ENCODE measurements at regions not wholly inside any gene's neighbourhood (a gene's known extent, or its start where the extent isn't known, plus 50 kb on each side); places are given as distances from the start of the nearest gene placed in this dataset.
"Not testable (repeated sequence)": the region's sequence is repeated elsewhere in the genome, so short reads cannot be mapped to it uniquely, and the experiment has no call there.

DNA sequence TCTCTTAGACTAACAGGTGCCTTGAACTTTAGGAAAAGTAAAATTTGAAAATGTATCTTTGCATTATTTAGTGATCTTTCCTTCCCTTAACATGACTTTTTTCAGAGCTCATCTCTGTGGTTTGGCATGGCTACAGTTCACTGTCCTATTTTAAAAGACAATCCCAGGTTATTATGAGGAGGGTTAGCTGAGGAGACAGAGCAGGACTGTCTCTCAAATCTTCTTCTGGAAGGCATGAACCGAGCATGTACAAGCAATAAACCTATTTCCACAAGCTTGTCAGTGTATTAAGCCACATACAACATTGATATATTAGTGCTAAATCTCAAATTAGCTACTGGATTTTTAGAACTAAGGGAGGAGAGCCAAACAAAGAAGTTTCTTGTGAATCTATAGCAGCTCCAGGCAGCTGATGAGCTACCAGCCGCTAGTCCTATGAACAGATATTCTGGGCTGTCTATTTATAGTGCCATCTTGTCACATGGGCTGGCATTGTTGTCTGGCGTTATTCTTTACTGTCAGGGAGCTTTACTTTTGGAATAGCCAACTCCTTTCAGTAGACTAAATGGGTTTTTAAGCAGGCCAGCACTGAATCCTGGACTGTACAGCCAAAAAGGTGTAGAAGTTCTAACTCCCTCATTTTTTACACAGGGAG is 171.2 kb upstream of the ACTBL2 start:
- TF ChIP-seq, protein P1, sequence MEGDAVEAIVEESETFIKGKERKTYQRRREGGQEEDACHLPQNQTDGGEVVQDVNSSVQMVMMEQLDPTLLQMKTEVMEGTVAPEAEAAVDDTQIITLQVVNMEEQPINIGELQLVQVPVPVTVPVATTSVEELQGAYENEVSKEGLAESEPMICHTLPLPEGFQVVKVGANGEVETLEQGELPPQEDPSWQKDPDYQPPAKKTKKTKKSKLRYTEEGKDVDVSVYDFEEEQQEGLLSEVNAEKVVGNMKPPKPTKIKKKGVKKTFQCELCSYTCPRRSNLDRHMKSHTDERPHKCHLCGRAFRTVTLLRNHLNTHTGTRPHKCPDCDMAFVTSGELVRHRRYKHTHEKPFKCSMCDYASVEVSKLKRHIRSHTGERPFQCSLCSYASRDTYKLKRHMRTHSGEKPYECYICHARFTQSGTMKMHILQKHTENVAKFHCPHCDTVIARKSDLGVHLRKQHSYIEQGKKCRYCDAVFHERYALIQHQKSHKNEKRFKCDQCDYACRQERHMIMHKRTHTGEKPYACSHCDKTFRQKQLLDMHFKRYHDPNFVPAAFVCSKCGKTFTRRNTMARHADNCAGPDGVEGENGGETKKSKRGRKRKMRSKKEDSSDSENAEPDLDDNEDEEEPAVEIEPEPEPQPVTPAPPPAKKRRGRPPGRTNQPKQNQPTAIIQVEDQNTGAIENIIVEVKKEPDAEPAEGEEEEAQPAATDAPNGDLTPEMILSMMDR (conservative IDR thresholded peaks at IDR 0.05), result no peak
- TF ChIP-seq ZFX (IDR thresholded peaks at IDR 0.05), result no peak
- no peak overlapping the region for H3K27ac ChIP-seq

DNA sequence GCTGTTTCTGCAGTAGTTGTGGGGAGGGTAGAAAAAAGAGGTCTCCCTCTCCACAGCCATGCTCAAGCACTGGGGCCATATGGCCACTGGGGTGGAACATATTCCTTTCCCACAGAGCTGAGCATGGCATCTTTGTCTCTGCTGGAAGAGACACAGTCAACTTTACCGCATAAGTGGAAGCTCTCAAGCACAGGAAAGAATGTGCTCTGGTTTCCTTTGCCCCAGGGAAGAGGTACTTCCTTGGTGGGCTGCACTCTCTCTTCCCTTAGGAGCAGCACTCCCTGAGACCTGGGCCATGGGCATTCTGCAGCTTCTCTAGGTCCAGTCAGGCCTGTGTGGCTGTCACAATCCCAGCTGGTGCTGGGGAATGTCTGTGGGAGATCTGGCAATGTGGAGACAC is 168.5 kb upstream of the ACTBL2 start:
- no peak for TF ChIP-seq ZFX (IDR thresholded peaks at IDR 0.05)
- TF ChIP-seq, protein P1 (conservative IDR thresholded peaks at IDR 0.05), result no peak
- H3K27ac ChIP-seq, result no peak overlapping the region

DNA sequence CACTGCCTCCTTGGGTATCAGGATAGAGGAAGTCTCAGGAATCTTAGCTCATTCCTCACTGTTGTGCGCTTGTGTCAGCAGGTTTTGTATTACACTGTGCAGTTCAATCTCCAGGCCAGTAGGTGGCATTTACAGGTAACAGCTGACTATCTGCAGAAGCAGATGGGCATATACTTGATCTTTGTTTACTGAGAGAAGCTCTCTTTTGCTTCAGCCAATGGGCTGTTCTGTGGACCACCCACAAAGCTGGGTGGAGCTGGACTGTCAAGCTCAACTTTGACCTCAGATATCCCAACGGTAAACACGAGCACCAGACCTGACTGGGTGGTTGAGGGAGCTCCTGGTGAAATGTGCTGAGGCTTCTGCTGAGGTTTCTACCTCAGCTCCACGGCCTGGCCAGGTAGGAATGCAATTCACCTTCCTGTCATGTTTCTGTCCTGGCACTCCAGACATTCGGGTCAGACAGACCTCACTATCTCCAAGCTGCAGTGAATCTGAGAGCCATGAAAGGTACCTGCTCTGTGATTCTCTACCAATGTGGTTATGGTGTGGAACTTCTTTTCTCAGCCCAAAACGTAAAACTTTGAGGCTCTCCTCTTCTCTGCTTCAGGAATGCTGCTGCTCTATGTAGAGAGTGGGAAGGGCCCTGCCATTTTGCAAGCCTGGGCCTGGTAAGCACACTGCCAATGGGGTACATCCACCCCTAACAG is 167.9 kb upstream of the ACTBL2 start:
- H3K27ac ChIP-seq, result no peak overlapping the region

DNA sequence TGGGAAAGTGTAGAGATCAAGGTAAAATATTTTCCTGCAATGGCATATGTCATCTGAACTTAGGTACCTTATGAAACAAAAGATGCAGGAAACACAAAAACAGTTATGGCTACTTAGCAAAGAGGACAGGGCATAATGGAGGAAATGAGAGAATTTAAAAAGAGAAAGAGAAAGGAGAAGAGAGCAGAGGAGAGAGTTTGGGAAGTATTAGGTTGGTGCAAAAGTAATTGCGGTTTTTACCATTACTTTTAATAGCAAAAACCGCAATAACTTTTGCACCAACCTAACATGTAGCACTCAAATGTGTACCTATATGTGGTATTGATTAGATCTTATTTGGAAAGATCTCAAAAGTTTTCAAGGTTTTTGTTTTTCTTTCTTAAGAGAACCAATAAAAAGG is 160.1 kb upstream of the ACTBL2 start:
- H3K27ac ChIP-seq, result no peak overlapping the region
- no peak for TF ChIP-seq ZFX (IDR thresholded peaks at IDR 0.05)
- TF ChIP-seq, protein P1 (conservative IDR thresholded peaks at IDR 0.05), result no peak

More for the DNA sequence above, 167.9 kb upstream of the ACTBL2 start:
- TF ChIP-seq, protein P1 (conservative IDR thresholded peaks at IDR 0.05), result peak; percentile 88
- no peak for TF ChIP-seq ZFX (IDR thresholded peaks at IDR 0.05)

DNA sequence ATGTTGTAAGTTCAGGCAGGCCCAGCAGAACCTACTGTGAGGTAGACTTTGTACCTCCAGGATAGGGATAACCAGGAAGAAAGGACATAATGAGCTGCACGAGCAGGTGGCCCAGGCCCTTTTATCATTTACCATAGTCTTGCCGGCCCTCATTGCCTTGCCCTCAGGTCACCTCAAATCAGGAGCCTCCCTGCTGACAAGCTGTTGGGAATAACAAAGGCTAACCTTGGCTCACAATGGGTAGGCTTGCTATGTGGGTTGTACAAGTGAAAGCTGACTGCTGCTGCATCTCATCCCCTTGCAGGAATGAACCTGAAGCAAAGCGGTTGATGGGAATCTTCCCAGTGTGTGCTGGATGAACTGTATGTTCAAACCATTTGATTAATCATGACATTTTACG is 159.5 kb upstream of the ACTBL2 start:
- no peak overlapping the region for H3K27ac ChIP-seq
- TF ChIP-seq, protein P1 (conservative IDR thresholded peaks at IDR 0.05), result no peak
- TF ChIP-seq ZFX (IDR thresholded peaks at IDR 0.05), result no peak

DNA sequence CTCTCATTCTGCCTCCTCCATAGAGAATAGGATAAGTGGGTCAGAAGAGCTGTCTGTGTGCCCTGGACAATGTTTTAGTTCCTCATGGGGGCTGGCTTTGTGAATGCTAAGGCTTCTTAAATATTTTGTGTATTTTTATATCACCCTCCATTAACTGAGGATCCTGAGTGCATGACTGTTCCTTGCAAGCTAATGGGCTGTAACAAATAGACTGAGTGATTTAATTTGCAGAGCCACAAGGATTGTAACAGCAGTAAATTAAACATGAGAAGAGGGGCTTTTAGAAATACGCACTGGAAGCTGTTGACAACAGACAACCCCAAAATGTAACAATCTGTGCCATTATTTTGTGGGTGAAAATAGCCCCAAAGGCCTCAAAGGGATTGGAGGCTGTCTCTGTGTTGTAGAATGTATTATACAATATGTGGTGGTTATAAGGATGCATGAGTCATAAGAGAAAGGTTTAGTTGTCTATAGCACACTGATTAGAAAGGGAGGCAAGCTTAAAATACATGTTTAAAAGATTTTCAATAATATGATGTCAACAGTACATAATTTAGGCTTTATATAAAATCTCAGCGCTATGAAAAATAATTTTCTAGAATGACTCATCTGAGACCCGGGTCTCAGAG is 152.7 kb upstream of the ACTBL2 start:
- no peak for TF ChIP-seq ZFX (IDR thresholded peaks at IDR 0.05)
- TF ChIP-seq, protein P1 (conservative IDR thresholded peaks at IDR 0.05), result no peak
- H3K27ac ChIP-seq, result no peak overlapping the region

DNA sequence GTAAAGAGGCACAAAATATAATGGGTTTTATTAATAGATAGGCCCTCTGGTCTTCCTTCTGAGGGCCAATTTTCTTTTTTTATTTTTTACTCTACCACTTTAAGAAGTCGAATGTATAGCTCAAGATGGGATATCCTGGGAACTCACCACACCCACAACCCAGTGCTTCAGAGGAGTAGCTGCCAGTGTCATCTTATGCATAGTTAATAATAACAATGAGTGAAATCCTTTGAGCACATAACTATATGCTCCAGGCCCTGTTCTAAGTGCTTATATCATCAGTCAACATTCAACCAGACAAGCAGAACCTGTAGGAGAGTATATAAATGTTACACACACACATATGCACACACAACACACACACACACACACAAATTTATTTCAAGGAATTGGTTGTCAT is 150.3 kb upstream of the ACTBL2 start:
- H3K27ac ChIP-seq, result no peak overlapping the region
- TF ChIP-seq, protein P1 (conservative IDR thresholded peaks at IDR 0.05), result no peak
- no peak for TF ChIP-seq ZFX (IDR thresholded peaks at IDR 0.05)

DNA sequence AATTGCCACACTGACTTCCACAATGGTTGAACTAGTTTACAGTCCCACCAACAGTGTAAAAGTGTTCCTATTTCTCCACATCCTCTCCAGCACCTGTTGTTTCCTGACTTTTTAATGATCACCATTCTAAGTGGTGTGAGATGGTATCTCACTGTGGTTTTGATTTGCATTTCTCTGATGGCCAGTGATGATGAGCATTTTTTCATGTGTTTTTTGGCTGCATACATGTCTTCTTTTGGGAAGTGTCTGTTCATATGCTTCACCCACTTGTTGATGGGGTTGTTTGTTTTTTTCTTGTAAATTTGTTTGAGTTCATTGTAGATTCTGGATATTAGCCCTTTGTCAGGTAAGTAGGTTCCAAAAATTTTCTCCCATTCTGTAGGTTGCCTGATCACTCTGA is 148.5 kb upstream of the ACTBL2 start:
- not testable (repeated sequence) for H3K27ac ChIP-seq
